ENCODE measurements at regions not wholly inside any gene's neighbourhood (a gene's known extent, or its start where the extent isn't known, plus 50 kb on each side); places are given as distances from the start of the nearest gene placed in this dataset.

- TF ChIP-seq CTCF (IDR thresholded peaks at IDR 0.05; ENCODE audit: partially characterized antibody, unreplicated experiment): no peak
- no peak for DNase-seq
- peaks cover 3% of the 10 kb centered on the region for H3K4me1 Mint-ChIP-seq (ENCODE audit: low read depth, unreplicated experiment)
- H3K27ac Mint-ChIP-seq (ENCODE audit: unreplicated experiment): no peak overlapping the region
- H3K9me3 Mint-ChIP-seq (ENCODE audit: unreplicated experiment): no peaks in the 10 kb centered on the region
- H3K4me3 Mint-ChIP-seq (ENCODE audit: unreplicated experiment): no peak overlapping the region
- H3K36me3 Mint-ChIP-seq (ENCODE audit: unreplicated experiment): no peaks in the 10 kb centered on the region
- no peaks in the 10 kb centered on the region for H3K27me3 Mint-ChIP-seq (ENCODE audit: unreplicated experiment)
Measured at GRCh38 chr13:26921918-26922317, 161.3 kb upstream of the GPR12 start.

GRCh38 chr13:26920614-26921355, 160.2 kb upstream of the GPR12 start:
- no peak for DNase-seq

GRCh38 chr13:26919732-26920131, 159.1 kb upstream of the GPR12 start:
- Mint-ChIP-seq H3K27ac (ENCODE audit: unreplicated experiment) (no peak overlapping the region), H3K27me3 (ENCODE audit: unreplicated experiment) (no peaks in the 10 kb centered on the region), H3K36me3 (ENCODE audit: unreplicated experiment) (no peaks in the 10 kb centered on the region), H3K4me1 (ENCODE audit: low read depth, unreplicated experiment) (peaks cover 7% of the 10 kb centered on the region), H3K9me3 (ENCODE audit: unreplicated experiment) (no peaks in the 10 kb centered on the region), H3K4me3 (ENCODE audit: unreplicated experiment) (no peak overlapping the region)
- no peak for TF ChIP-seq CTCF (IDR thresholded peaks at IDR 0.05; ENCODE audit: partially characterized antibody, unreplicated experiment)
- DNase-seq: no peak

More at GRCh38 chr13:26920614-26921355, 160.2 kb upstream of the GPR12 start:
- no peaks in the 10 kb centered on the region for H3K36me3 Mint-ChIP-seq (ENCODE audit: unreplicated experiment)
- no peak overlapping the region for H3K4me3 Mint-ChIP-seq (ENCODE audit: unreplicated experiment)
- no peaks in the 10 kb centered on the region for H3K27me3 Mint-ChIP-seq (ENCODE audit: unreplicated experiment)
- no peak overlapping the region for H3K27ac Mint-ChIP-seq (ENCODE audit: unreplicated experiment)
- H3K4me1 Mint-ChIP-seq (ENCODE audit: low read depth, unreplicated experiment): peaks cover 3% of the 10 kb centered on the region
- TF ChIP-seq CTCF (IDR thresholded peaks at IDR 0.05; ENCODE audit: partially characterized antibody, unreplicated experiment): no peak
- H3K9me3 Mint-ChIP-seq (ENCODE audit: unreplicated experiment): no peaks in the 10 kb centered on the region

GRCh38 chr13:26919311-26919710, 158.7 kb upstream of the GPR12 start:
- DNase-seq: no peak
- Mint-ChIP-seq H3K9me3 (ENCODE audit: unreplicated experiment) (no peaks in the 10 kb centered on the region), H3K4me3 (ENCODE audit: unreplicated experiment) (no peak overlapping the region), H3K4me1 (ENCODE audit: low read depth, unreplicated experiment) (peaks cover 10% of the 10 kb centered on the region), H3K27ac (ENCODE audit: unreplicated experiment) (no peak overlapping the region), H3K27me3 (ENCODE audit: unreplicated experiment) (no peaks in the 10 kb centered on the region), H3K36me3 (ENCODE audit: unreplicated experiment) (no peaks in the 10 kb centered on the region)
- TF ChIP-seq CTCF (IDR thresholded peaks at IDR 0.05; ENCODE audit: partially characterized antibody, unreplicated experiment): no peak

GRCh38 chr13:26914624-26915023, 154.0 kb upstream of the GPR12 start:
- peaks cover 2% of the 10 kb centered on the region for H3K9me3 Mint-ChIP-seq (ENCODE audit: unreplicated experiment)
- H3K4me1 Mint-ChIP-seq (ENCODE audit: low read depth, unreplicated experiment): peaks cover 7% of the 10 kb centered on the region

More at GRCh38 chr13:26914624-26915023, 154.0 kb upstream of the GPR12 start:
- no peak for TF ChIP-seq CTCF (IDR thresholded peaks at IDR 0.05; ENCODE audit: partially characterized antibody, unreplicated experiment)
- DNase-seq: no peak
- Mint-ChIP-seq H3K27ac (ENCODE audit: unreplicated experiment) (peak overlapping the region; percentile 83), H3K36me3 (ENCODE audit: unreplicated experiment) (no peaks in the 10 kb centered on the region), H3K4me3 (ENCODE audit: unreplicated experiment) (peak overlapping the region; percentile 21), H3K27me3 (ENCODE audit: unreplicated experiment) (no peaks in the 10 kb centered on the region)
